ENCODE measurements at regions not wholly inside any gene's neighbourhood (a gene's known extent, or its start where the extent isn't known, plus 50 kb on each side); places are given as distances from the start of the nearest gene placed in this dataset.

DNA sequence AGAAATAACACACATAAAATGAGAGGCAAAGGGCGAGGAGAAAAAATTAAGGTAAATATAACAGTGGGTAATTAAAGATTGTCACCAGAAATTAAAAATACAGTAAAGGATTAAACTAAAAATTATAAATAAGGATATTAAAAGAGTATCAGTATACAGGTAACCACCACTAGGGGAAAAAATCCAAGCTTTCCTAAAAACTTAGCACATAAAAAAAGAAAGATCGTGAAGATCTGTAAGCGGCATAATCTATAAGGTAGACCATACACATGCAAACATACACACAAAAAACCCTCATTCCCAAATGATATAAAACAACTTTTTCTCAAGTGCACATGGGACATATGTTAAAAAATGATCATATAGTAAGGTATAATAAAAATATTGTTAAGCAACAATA is 577.3 kb upstream of the NUDT12 start:
- Histone ChIP-seq H3K9me1 (replicated peaks; ENCODE audit: control insufficient read depth, extremely low read depth, insufficient read depth, low read length) (no peaks in the 10 kb centered on the region), H2AFZ (ENCODE audit: low read depth, low read length) (no peak overlapping the region), H3K27ac (ENCODE audit: insufficient read depth, low read depth, low read length) (no peak overlapping the region), H3K4me1 (ENCODE audit: control insufficient read depth, extremely low read depth, insufficient read depth, low read length) (no peaks in the 10 kb centered on the region), H3K4me3 (replicated peaks in 1 of 3; ENCODE audit: insufficient read depth in 1 of 3, low read depth in 1 of 3, low read length in 3 of 3) (no peak overlapping the region), H3K9ac (replicated peaks; ENCODE audit: extremely low read depth, insufficient read depth, low read length) (no peak overlapping the region), H3K36me3 (ENCODE audit: control insufficient read depth in 2 of 2, extremely low read depth in 1 of 2, insufficient read depth in 2 of 2, low read length in 2 of 2) (no peaks in the 10 kb centered on the region), H3K79me2 (ENCODE audit: control insufficient read depth, insufficient read depth, low read length) (no peaks in the 10 kb centered on the region), H3K4me2 (ENCODE audit: insufficient read depth, low read length) (no peak overlapping the region), H3K27me3 (ENCODE audit: control insufficient read depth in 2 of 2, insufficient read depth in 2 of 2, low read length in 2 of 2) (no peaks in the 10 kb centered on the region), H3K9me3 (replicated peaks; ENCODE audit: control insufficient read depth, insufficient read depth, low read length) (no peaks in the 10 kb centered on the region), H4K20me1 (replicated peaks; ENCODE audit: control insufficient read depth, extremely low read depth, insufficient read depth, low read length) (no peaks in the 10 kb centered on the region)
- TF ChIP-seq JUN (IDR thresholded peaks at IDR 0.05; ENCODE audit: borderline replicate concordance, insufficient read depth, insufficient read length, low read depth), result no peak
- TF ChIP-seq POLR2A (IDR thresholded peaks at IDR 0.05; ENCODE audit: low read depth, low read length), result no peak
- TF ChIP-seq, protein P1, sequence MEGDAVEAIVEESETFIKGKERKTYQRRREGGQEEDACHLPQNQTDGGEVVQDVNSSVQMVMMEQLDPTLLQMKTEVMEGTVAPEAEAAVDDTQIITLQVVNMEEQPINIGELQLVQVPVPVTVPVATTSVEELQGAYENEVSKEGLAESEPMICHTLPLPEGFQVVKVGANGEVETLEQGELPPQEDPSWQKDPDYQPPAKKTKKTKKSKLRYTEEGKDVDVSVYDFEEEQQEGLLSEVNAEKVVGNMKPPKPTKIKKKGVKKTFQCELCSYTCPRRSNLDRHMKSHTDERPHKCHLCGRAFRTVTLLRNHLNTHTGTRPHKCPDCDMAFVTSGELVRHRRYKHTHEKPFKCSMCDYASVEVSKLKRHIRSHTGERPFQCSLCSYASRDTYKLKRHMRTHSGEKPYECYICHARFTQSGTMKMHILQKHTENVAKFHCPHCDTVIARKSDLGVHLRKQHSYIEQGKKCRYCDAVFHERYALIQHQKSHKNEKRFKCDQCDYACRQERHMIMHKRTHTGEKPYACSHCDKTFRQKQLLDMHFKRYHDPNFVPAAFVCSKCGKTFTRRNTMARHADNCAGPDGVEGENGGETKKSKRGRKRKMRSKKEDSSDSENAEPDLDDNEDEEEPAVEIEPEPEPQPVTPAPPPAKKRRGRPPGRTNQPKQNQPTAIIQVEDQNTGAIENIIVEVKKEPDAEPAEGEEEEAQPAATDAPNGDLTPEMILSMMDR (IDR thresholded peaks at IDR 0.05; ENCODE audit: extremely low read depth in 1 of 2, insufficient read depth in 1 of 2, low read depth in 1 of 2, low read length in 2 of 2), result no peak
- no peak for TF ChIP-seq POLR2AphosphoS5 (IDR thresholded peaks at IDR 0.05; ENCODE audit: insufficient read depth, low read depth, low read length)
- TF ChIP-seq FOS (IDR thresholded peaks at IDR 0.05; ENCODE audit: borderline replicate concordance, insufficient read depth, low read length), result no peak
- TF ChIP-seq MYC (IDR thresholded peaks at IDR 0.05; ENCODE audit: low read depth, low read length), result no peak
- DNase-seq (ENCODE audit: low read depth, low spot score) (no peak), FAIRE-seq (no peak)
- ChIA-PET POLR2A (no interaction called here), CTCF (interaction anchor here (1.3 to 1.8 kb wide), 2 partner anchors 12 to 14 kb away, joined by 3 to 7 read pairs; no protein-coding TSS in a partner anchor)
- BruUV-seq (replicated peaks), result no TSS peak
- dilution Hi-C loops (cut with MboI; ENCODE audit: extremely low pct_ligation_motif_present, low sequenced_read_pairs) (no loop called here), intact Hi-C loops (cut with micrococcal nuclease) (no loop called here)

GRCh38 chr5:104130320-104130719 is 567.7 kb upstream of the NUDT12 start:
- Histone ChIP-seq H3K4me3 (replicated peaks in 1 of 3; ENCODE audit: insufficient read depth in 1 of 3, low read depth in 1 of 3, low read length in 3 of 3) (no peak overlapping the region), H3K4me1 (ENCODE audit: control insufficient read depth, extremely low read depth, insufficient read depth, low read length) (no peaks in the 10 kb centered on the region), H3K27me3 (ENCODE audit: control insufficient read depth in 2 of 2, insufficient read depth in 2 of 2, low read length in 2 of 2) (no peaks in the 10 kb centered on the region), H3K9me3 (replicated peaks; ENCODE audit: control insufficient read depth, insufficient read depth, low read length) (no peaks in the 10 kb centered on the region), H3K4me2 (ENCODE audit: insufficient read depth, low read length) (no peak overlapping the region), H3K79me2 (ENCODE audit: control insufficient read depth, insufficient read depth, low read length) (no peaks in the 10 kb centered on the region), H3K9me1 (replicated peaks; ENCODE audit: control insufficient read depth, extremely low read depth, insufficient read depth, low read length) (no peaks in the 10 kb centered on the region), H3K27ac (ENCODE audit: insufficient read depth, low read depth, low read length) (no peak overlapping the region), H2AFZ (ENCODE audit: low read depth, low read length) (no peak overlapping the region), H3K36me3 (ENCODE audit: control insufficient read depth in 2 of 2, extremely low read depth in 1 of 2, insufficient read depth in 2 of 2, low read length in 2 of 2) (no peaks in the 10 kb centered on the region), H4K20me1 (replicated peaks; ENCODE audit: control insufficient read depth, extremely low read depth, insufficient read depth, low read length) (no peaks in the 10 kb centered on the region), H3K9ac (replicated peaks; ENCODE audit: extremely low read depth, insufficient read depth, low read length) (no peak overlapping the region)
- BruUV-seq (replicated peaks), result no TSS peak
- intact Hi-C loops (cut with micrococcal nuclease) (no loop called here), dilution Hi-C loops (cut with MboI; ENCODE audit: extremely low pct_ligation_motif_present, low sequenced_read_pairs) (no loop called here)
- DNase-seq (ENCODE audit: low read depth, low spot score), result no peak
- POLR2A ChIA-PET, result no interaction called here
- TF ChIP-seq JUN (IDR thresholded peaks at IDR 0.05; ENCODE audit: borderline replicate concordance, insufficient read depth, insufficient read length, low read depth), result no peak
- TF ChIP-seq POLR2A (IDR thresholded peaks at IDR 0.05; ENCODE audit: low read depth, low read length), result no peak
- CTCF ChIA-PET, result no interaction called here
- FAIRE-seq, result no peak

Data from endothelial cell of umbilical vein (primary cell).